Skeletal muscle satellite cell (primary cell): ENCODE measurements at regions not wholly inside any gene's neighbourhood (a gene's known extent, or its start where the extent isn't known, plus 50 kb on each side); places are given as distances from the start of the nearest gene placed in this dataset.

ENCODE experiments used
- H3K27me3 ChIP-seq: 2 replicates; pipeline ENCODE4 v1.7.0; 2013; ENCODE audit warnings: low read length; ENCODE audit not compliant: control insufficient read depth, insufficient read depth
- H3K36me3 ChIP-seq: 2 replicates; pipeline ENCODE4 v1.7.0; 2013; ENCODE audit warnings: mild to moderate bottlenecking, control low read depth, low read length; ENCODE audit not compliant: insufficient read depth
- H3K4me1 ChIP-seq: 2 replicates; pipeline ENCODE4 v1.7.0; 2013; ENCODE audit warnings: low read length; ENCODE audit not compliant: control insufficient read depth, insufficient read depth
- H3K4me2 ChIP-seq: 2 replicates; pipeline ENCODE4 v1.7.0; 2013; ENCODE audit warnings: mild to moderate bottlenecking, low read length
- H3K4me3 ChIP-seq: 2 replicates; pipeline ENCODE4 v1.7.0; 2013; ENCODE audit warnings: low read length
- H3K9ac ChIP-seq: 2 replicates; pipeline ENCODE4 v1.7.0; 2013; ENCODE audit warnings: mild to moderate bottlenecking, low read depth, low read length, moderate library complexity
- H3K9me3 ChIP-seq: replicated peaks from 2 replicates; pipeline ENCODE4 v1.7.0; 2013; ENCODE audit warnings: mild to moderate bottlenecking, control low read depth, low read length

- H3K4me3 ChIP-seq: peak overlapping the region; percentile 70
- peaks cover 18% of the 10 kb centered on the region for H3K27me3 ChIP-seq
- no peaks in the 10 kb centered on the region for H3K36me3 ChIP-seq
- H3K9me3 ChIP-seq: no peaks in the 10 kb centered on the region
- peak overlapping the region; percentile 88 for H3K4me2 ChIP-seq
- H3K4me1 ChIP-seq: no peaks in the 10 kb centered on the region
- H3K9ac ChIP-seq: no peak overlapping the region
These were observed 102.4 kb upstream of the ST6GALNAC5 start for GRCh38 chr1:76764638-76765454.

GRCh38 chr1:76766381-76766780 lies 100.9 kb upstream of the ST6GALNAC5 start:
- no peak overlapping the region for H3K4me3 ChIP-seq
- H3K27me3 ChIP-seq: peaks cover 18% of the 10 kb centered on the region
- H3K36me3 ChIP-seq: no peaks in the 10 kb centered on the region
- H3K4me1 ChIP-seq: no peaks in the 10 kb centered on the region
- no peak overlapping the region for H3K4me2 ChIP-seq
- no peaks in the 10 kb centered on the region for H3K9me3 ChIP-seq
- H3K9ac ChIP-seq: no peak overlapping the region

- Histone ChIP-seq H3K4me1 (no peaks in the 10 kb centered on the region), H3K9me3 (no peaks in the 10 kb centered on the region), H3K9ac (no peak overlapping the region)
These were observed 97.4 kb upstream of the ST6GALNAC5 start for GRCh38 chr1:76769911-76770310.

DNA sequence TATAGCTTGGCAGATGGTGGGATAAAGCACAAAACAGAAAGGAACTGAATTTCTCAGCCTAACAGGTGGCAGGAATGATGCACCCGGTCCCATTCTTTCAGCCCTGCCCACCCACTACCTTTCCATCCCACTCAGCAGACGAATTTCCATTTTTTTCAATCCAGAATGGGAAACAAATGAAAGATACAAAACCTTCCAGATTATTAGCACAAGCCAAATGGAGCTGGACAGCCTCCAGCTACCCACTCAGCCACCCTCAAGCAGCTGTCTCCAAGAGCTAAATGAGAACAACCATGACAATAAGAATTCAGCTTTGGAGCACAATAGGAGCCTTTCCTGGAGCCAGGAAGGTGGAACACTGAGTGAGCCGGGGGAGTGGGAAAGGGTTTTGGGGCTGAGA lies 96.3 kb upstream of the ST6GALNAC5 start:
- H3K4me1 ChIP-seq: no peaks in the 10 kb centered on the region
- no peaks in the 10 kb centered on the region for H3K9me3 ChIP-seq
- H3K36me3 ChIP-seq: no peaks in the 10 kb centered on the region
- no peak overlapping the region for H3K9ac ChIP-seq
- H3K4me3 ChIP-seq: no peak overlapping the region
- peaks cover 8% of the 10 kb centered on the region for H3K27me3 ChIP-seq
- no peak overlapping the region for H3K4me2 ChIP-seq

More at GRCh38 chr1:76769911-76770310, 97.4 kb upstream of the ST6GALNAC5 start:
- no peak overlapping the region for H3K4me2 ChIP-seq
- H3K4me3 ChIP-seq: no peak overlapping the region
- H3K36me3 ChIP-seq: no peaks in the 10 kb centered on the region
- H3K27me3 ChIP-seq: peaks cover 15% of the 10 kb centered on the region

- Histone ChIP-seq H3K4me2 (no peak overlapping the region), H3K4me1 (no peaks in the 10 kb centered on the region), H3K4me3 (no peak overlapping the region), H3K27me3 (no peaks in the 10 kb centered on the region), H3K9ac (no peak overlapping the region), H3K36me3 (no peaks in the 10 kb centered on the region), H3K9me3 (no peaks in the 10 kb centered on the region)
These were observed 85.8 kb upstream of the ST6GALNAC5 start for GRCh38 chr1:76781447-76781846.

DNA sequence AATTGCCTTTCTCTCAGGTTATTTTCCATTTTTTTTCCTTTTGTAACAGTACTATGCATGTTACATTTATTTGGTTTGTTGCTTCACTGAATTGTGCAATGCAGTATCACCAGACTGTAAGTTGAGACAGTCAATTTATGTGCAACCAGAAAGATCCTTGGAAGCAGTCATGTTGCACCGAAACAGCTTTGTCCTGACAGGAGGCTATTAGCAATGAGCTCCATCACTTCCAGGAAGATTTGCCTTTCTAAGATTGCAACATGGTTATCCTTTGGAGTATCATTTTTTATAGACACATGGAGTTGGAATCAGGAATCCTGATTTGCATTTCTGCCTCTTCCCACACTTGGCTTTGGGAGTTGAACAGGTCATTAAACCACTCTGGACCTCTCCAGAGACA lies 84.5 kb upstream of the ST6GALNAC5 start:
- Histone ChIP-seq H3K4me2 (no peak overlapping the region), H3K4me1 (no peaks in the 10 kb centered on the region), H3K36me3 (no peaks in the 10 kb centered on the region), H3K4me3 (no peak overlapping the region), H3K9ac (no peak overlapping the region), H3K27me3 (no peaks in the 10 kb centered on the region), H3K9me3 (no peaks in the 10 kb centered on the region)

- H3K4me1 ChIP-seq: no peaks in the 10 kb centered on the region
- no peak overlapping the region for H3K9ac ChIP-seq
- no peaks in the 10 kb centered on the region for H3K36me3 ChIP-seq
- H3K4me2 ChIP-seq: no peak overlapping the region
- H3K4me3 ChIP-seq: no peak overlapping the region
- no peaks in the 10 kb centered on the region for H3K9me3 ChIP-seq
- no peaks in the 10 kb centered on the region for H3K27me3 ChIP-seq
These were observed 82.8 kb upstream of the ST6GALNAC5 start for GRCh38 chr1:76784502-76784901.

- no peak overlapping the region for H3K4me2 ChIP-seq
- no peaks in the 10 kb centered on the region for H3K4me1 ChIP-seq
- no peaks in the 10 kb centered on the region for H3K36me3 ChIP-seq
- no peaks in the 10 kb centered on the region for H3K27me3 ChIP-seq
- no peak overlapping the region for H3K4me3 ChIP-seq
- H3K9ac ChIP-seq: no peak overlapping the region
- H3K9me3 ChIP-seq: no peaks in the 10 kb centered on the region
These were observed 81.1 kb upstream of the ST6GALNAC5 start for GRCh38 chr1:76786222-76786621.

DNA sequence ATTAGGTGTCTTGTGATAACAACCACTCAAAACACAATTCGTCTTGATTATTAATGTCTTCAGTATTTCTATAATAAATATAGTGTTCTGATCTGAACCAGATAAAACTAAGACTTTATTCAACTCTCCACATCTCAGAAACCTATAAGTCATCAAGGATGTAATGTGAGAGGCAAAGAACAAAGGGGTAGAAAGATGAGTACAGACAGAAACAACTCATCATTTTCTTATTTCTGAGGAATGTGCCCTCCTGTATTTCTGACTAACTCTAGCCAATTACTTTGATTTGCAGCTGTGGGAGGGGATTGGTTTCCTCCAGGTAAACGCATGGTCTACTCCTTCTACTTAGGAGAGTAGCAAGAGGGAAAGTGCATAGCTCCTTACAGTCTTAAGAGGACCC lies 73.7 kb upstream of the ST6GALNAC5 start:
- no peak overlapping the region for H3K9ac ChIP-seq
- no peak overlapping the region for H3K4me3 ChIP-seq
- H3K27me3 ChIP-seq: no peaks in the 10 kb centered on the region
- H3K4me2 ChIP-seq: no peak overlapping the region
- no peaks in the 10 kb centered on the region for H3K36me3 ChIP-seq
- no peaks in the 10 kb centered on the region for H3K4me1 ChIP-seq
- H3K9me3 ChIP-seq: no peaks in the 10 kb centered on the region

DNA sequence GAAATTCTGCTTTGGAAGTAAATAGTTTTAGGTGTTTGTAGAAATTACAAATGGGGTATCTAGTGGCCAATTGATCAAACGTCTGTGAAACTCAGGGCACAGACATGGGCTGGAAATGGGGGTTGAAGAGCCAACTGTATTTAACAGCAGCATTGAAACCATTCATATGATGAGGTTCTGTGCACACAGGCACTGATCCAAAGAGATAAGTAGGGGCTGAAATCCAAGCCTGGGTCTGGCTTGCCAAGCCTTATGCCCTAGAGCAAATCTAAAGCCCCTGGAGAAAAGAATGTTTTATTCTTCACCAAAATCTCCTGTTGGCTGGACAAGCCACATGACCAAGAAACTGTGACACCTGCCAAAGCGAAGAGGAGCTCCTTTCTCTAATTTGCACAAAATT lies 67.6 kb upstream of the ST6GALNAC5 start:
- Histone ChIP-seq H3K36me3 (no peaks in the 10 kb centered on the region), H3K4me1 (no peaks in the 10 kb centered on the region), H3K9ac (no peak overlapping the region), H3K9me3 (no peaks in the 10 kb centered on the region), H3K4me2 (no peak overlapping the region), H3K27me3 (no peaks in the 10 kb centered on the region), H3K4me3 (no peak overlapping the region)

GRCh38 chr1:76802094-76802493 lies 65.2 kb upstream of the ST6GALNAC5 start:
- Histone ChIP-seq H3K4me1 (no peaks in the 10 kb centered on the region), H3K9ac (no peak overlapping the region), H3K4me2 (no peak overlapping the region), H3K27me3 (no peaks in the 10 kb centered on the region), H3K36me3 (no peaks in the 10 kb centered on the region), H3K9me3 (no peaks in the 10 kb centered on the region), H3K4me3 (no peak overlapping the region)

GRCh38 chr1:76807543-76808260 lies 59.6 kb upstream of the ST6GALNAC5 start:
- Histone ChIP-seq H3K9ac (no peak overlapping the region), H3K27me3 (peaks cover 4% of the 10 kb centered on the region), H3K4me3 (no peak overlapping the region), H3K9me3 (no peaks in the 10 kb centered on the region), H3K36me3 (no peaks in the 10 kb centered on the region), H3K4me2 (no peak overlapping the region), H3K4me1 (no peaks in the 10 kb centered on the region)
